ENCODE measurements at regions not wholly inside any gene's neighbourhood (a gene's known extent, or its start where the extent isn't known, plus 50 kb on each side); places are given as distances from the start of the nearest gene placed in this dataset.

DNA sequence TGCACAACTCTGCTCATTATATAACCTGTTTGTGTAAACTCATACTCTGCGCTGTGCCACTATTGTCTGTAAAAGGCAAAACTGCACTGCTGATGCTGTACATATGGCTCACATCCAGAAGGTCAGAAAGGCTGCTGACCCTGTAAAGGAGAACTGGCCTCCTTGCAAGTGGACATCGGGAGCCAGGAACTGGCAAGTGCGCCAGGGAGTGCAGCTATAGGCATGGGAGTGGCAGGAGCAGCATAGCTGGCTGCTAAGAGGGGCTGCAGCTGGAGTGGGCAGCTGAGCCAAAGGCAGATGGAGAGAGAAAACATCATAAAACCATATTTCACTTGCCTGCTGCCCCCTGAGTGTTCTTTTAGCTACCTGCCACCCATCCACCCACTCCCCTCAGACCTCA is 2183.4 kb upstream of the ACO1 start:
- TF ChIP-seq, protein P1, sequence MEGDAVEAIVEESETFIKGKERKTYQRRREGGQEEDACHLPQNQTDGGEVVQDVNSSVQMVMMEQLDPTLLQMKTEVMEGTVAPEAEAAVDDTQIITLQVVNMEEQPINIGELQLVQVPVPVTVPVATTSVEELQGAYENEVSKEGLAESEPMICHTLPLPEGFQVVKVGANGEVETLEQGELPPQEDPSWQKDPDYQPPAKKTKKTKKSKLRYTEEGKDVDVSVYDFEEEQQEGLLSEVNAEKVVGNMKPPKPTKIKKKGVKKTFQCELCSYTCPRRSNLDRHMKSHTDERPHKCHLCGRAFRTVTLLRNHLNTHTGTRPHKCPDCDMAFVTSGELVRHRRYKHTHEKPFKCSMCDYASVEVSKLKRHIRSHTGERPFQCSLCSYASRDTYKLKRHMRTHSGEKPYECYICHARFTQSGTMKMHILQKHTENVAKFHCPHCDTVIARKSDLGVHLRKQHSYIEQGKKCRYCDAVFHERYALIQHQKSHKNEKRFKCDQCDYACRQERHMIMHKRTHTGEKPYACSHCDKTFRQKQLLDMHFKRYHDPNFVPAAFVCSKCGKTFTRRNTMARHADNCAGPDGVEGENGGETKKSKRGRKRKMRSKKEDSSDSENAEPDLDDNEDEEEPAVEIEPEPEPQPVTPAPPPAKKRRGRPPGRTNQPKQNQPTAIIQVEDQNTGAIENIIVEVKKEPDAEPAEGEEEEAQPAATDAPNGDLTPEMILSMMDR (IDR thresholded peaks at IDR 0.05) = no peak
- no peaks in the 10 kb centered on the region for H3K4me1 ChIP-seq (ENCODE audit: control insufficient read depth, insufficient read depth, low read length)
- Mint-ChIP-seq H3K9me3 (peaks cover 6 to 7% of the 10 kb centered on the region in 2 donors), H3K36me3 (peaks cover 7% of the 10 kb centered on the region), H3K27ac (no peak overlapping the region), H3K4me1 (no peaks in the 10 kb centered on the region), H3K27me3 (ENCODE audit: low read depth in 2 of 2) (peaks cover 0 to 3% of the 10 kb centered on the region in 2 donors), H3K4me3 (no peak overlapping the region)
- no peak for ATAC-seq
- H3K36me3 ChIP-seq (ENCODE audit: control insufficient read depth, insufficient read depth, low read length) = no peaks in the 10 kb centered on the region
- H3K9me3 ChIP-seq (ENCODE audit: control insufficient read depth, insufficient read depth, low read length) = peaks cover 16% of the 10 kb centered on the region
- WGBS (ENCODE audit: insufficient coverage) = 92% methylated on average over 3 of the region's 3 CpGs
- H3K27me3 ChIP-seq (ENCODE audit: control insufficient read depth, insufficient read depth, low read length) = no peaks in the 10 kb centered on the region
- intact Hi-C loops (cut with micrococcal nuclease) = no loop called here
- no peak overlapping the region for H3K4me3 ChIP-seq (ENCODE audit: low read length)
- H3K27ac ChIP-seq (ENCODE audit: low read length) = no peak overlapping the region
- DNase-seq = no peak

DNA sequence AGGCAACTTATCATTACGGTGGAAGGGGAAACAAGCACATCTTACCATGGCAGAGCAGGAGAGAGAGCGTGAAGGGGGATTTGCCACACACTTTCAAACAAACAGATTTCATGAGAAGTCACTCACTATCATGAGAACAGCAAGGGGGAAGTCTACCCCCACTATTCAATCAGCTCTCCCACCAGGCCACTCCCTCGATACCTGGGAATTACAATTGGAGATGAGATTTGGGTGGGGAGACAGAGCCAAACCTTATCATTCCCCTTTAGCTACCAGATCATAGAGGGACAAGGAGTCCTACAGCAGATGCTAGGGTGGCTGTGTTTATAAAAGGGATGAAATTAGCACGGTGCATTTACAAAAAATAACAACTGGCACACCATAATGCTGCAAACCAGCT is 2149.4 kb upstream of the ACO1 start:
- TF ChIP-seq, protein P1 (IDR thresholded peaks at IDR 0.05) = no peak
- no peaks in the 10 kb centered on the region for H3K9me3 ChIP-seq (ENCODE audit: control insufficient read depth, insufficient read depth, low read length)
- Mint-ChIP-seq H3K27ac (no peak overlapping the region), H3K4me3 (no peak overlapping the region), H3K9me3 (peaks cover 4 to 8% of the 10 kb centered on the region in 2 donors), H3K27me3 (ENCODE audit: low read depth in 2 of 2) (peaks cover 0 to 5% of the 10 kb centered on the region in 2 donors), H3K4me1 (no peaks in the 10 kb centered on the region), H3K36me3 (peaks cover 5% of the 10 kb centered on the region)
- 86% methylated on average over 3 of the region's 4 CpGs for WGBS (ENCODE audit: insufficient coverage)
- H3K36me3 ChIP-seq (ENCODE audit: control insufficient read depth, insufficient read depth, low read length) = no peaks in the 10 kb centered on the region
- no peaks in the 10 kb centered on the region for H3K4me1 ChIP-seq (ENCODE audit: control insufficient read depth, insufficient read depth, low read length)
- ATAC-seq = no peak
- no peak for DNase-seq
- intact Hi-C loops (cut with micrococcal nuclease) = no loop called here
- H3K27ac ChIP-seq (ENCODE audit: low read length) = no peak overlapping the region
- no peak overlapping the region for H3K4me3 ChIP-seq (ENCODE audit: low read length)
- no peaks in the 10 kb centered on the region for H3K27me3 ChIP-seq (ENCODE audit: control insufficient read depth, insufficient read depth, low read length)

DNA sequence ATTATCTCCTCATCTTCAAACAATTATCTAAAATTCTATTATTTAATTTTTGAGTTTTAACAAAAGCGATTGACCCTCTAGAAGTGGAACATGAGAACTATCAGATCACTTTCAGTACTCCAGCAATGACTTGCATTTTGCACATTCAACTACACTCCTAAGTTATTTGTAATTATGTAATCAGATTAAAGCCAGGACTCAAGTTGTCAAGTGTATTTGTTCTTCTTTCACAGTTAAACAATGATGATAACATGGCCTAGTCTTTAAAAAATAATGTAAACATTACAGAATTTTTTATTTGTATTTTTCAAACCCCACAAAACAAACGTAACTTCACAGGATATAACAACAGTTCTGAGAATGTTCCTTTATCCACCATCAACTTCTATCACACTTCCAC is 2148.9 kb upstream of the ACO1 start:
- Mint-ChIP-seq H3K27me3 (ENCODE audit: low read depth in 2 of 2) (peaks cover 0 to 5% of the 10 kb centered on the region in 2 donors), H3K9me3 (peaks cover 4 to 7% of the 10 kb centered on the region in 2 donors), H3K4me3 (no peak overlapping the region), H3K36me3 (peaks cover 5% of the 10 kb centered on the region), H3K27ac (no peak overlapping the region), H3K4me1 (no peaks in the 10 kb centered on the region)
- H3K9me3 ChIP-seq (ENCODE audit: control insufficient read depth, insufficient read depth, low read length) = no peaks in the 10 kb centered on the region
- ATAC-seq (no peak), DNase-seq (no peak)
- TF ChIP-seq, protein P1 (IDR thresholded peaks at IDR 0.05) = no peak
- intact Hi-C loops (cut with micrococcal nuclease) = no loop called here
- no peak overlapping the region for H3K4me3 ChIP-seq (ENCODE audit: low read length)
- no peak overlapping the region for H3K27ac ChIP-seq (ENCODE audit: low read length)
- 61% methylated on average over 1 of the region's 2 CpGs for WGBS (ENCODE audit: insufficient coverage)
- H3K27me3 ChIP-seq (ENCODE audit: control insufficient read depth, insufficient read depth, low read length) = no peaks in the 10 kb centered on the region
- H3K36me3 ChIP-seq (ENCODE audit: control insufficient read depth, insufficient read depth, low read length) = no peaks in the 10 kb centered on the region
- no peaks in the 10 kb centered on the region for H3K4me1 ChIP-seq (ENCODE audit: control insufficient read depth, insufficient read depth, low read length)

DNA sequence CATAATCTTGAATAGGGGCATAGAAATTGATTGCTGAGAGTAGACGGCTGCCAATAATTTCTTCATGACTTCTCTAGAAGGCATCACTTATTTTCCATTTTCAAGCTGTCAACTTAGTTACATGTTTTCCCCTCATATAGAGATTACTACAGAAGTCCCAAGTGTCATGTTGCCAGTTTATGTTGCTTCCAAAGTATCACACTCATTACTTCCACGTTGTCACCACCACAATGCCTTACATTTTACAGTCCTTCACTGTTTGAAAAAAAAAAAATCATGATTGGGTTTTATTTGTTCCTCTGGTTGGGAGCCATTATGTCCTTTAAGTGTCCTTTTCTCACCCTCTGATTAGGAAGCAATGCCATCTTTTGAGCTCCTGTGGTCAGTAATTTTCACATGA is 2144.6 kb upstream of the ACO1 start:
- H3K9me3 ChIP-seq (ENCODE audit: control insufficient read depth, insufficient read depth, low read length) = no peaks in the 10 kb centered on the region
- H3K9me3 Mint-ChIP-seq = peaks cover 9 to 13% of the 10 kb centered on the region in 2 donors
- H3K36me3 ChIP-seq (ENCODE audit: control insufficient read depth, insufficient read depth, low read length) = no peaks in the 10 kb centered on the region
- H3K27me3 Mint-ChIP-seq (ENCODE audit: low read depth in 2 of 2) = peaks cover 0 to 5% of the 10 kb centered on the region in 2 donors
- no peak overlapping the region for H3K27ac ChIP-seq (ENCODE audit: low read length)
- no peaks in the 10 kb centered on the region for H3K4me1 Mint-ChIP-seq
- TF ChIP-seq, protein P1 (IDR thresholded peaks at IDR 0.05) = no peak
- no peak overlapping the region for H3K4me3 ChIP-seq (ENCODE audit: low read length)
- no peaks in the 10 kb centered on the region for H3K27me3 ChIP-seq (ENCODE audit: control insufficient read depth, insufficient read depth, low read length)
- no peak overlapping the region for H3K4me3 Mint-ChIP-seq
- H3K4me1 ChIP-seq (ENCODE audit: control insufficient read depth, insufficient read depth, low read length) = no peaks in the 10 kb centered on the region
- DNase-seq = no peak
- H3K27ac Mint-ChIP-seq = no peak overlapping the region
- intact Hi-C loops (cut with micrococcal nuclease) = no loop called here
- WGBS (ENCODE audit: insufficient coverage) = 70% methylated on average over 2 of the region's 2 CpGs
- ATAC-seq = no peak
- peaks cover 5% of the 10 kb centered on the region for H3K36me3 Mint-ChIP-seq
